ENCODE measurements at regions not wholly inside any gene's neighbourhood (a gene's known extent, or its start where the extent isn't known, plus 50 kb on each side); places are given as distances from the start of the nearest gene placed in this dataset.

- H3K9me3 ChIP-seq (ENCODE audit: control insufficient read depth in 4 of 4, insufficient read depth in 3 of 4, low read length in 3 of 4) = no peaks in the 10 kb centered on the region
- TF ChIP-seq CTCF (IDR thresholded peaks at IDR 0.05; ENCODE audit: control extremely low read depth, extremely low read depth) = no peak
- H3K4me1 ChIP-seq (ENCODE audit: control insufficient read depth in 5 of 5, insufficient read depth in 5 of 5, low read length in 5 of 5) = no peaks in the 10 kb centered on the region
- WGBS, 2 donors = 85 to 93% methylated on average over 3 of the region's 3 CpGs
- H3K9ac ChIP-seq (ENCODE audit: insufficient read depth in 1 of 2, low read length in 2 of 2) = no peak overlapping the region
- H3K36me3 ChIP-seq (ENCODE audit: control insufficient read depth in 4 of 4, insufficient read depth in 4 of 4, low read length in 4 of 4) = no peaks in the 10 kb centered on the region
- no peaks in the 10 kb centered on the region for H3K27me3 ChIP-seq (ENCODE audit: control insufficient read depth in 3 of 3, insufficient read depth in 3 of 3, low read length in 2 of 3)
- no peak overlapping the region for H3K4me3 ChIP-seq
- H3K27ac ChIP-seq (ENCODE audit: low read depth in 1 of 2, low read length in 1 of 2) = no peak overlapping the region
- DNase-seq (no peak), ATAC-seq (ENCODE audit: insufficient read depth, low FRiP score) (no peak)
Observed at GRCh38 chr5:10151656-10152055, 98.0 kb downstream of the ATPSCKMT start.

- H3K9me3 ChIP-seq (ENCODE audit: control insufficient read depth in 4 of 4, insufficient read depth in 3 of 4, low read length in 3 of 4) = peaks cover 0 to 2% (median 0%) of the 10 kb centered on the region in 4 donors
- TF ChIP-seq CTCF (IDR thresholded peaks at IDR 0.05; ENCODE audit: control extremely low read depth, extremely low read depth) = no peak
- WGBS, 2 donors = 80 to 82% methylated on average over 12 of the region's 12 CpGs
- no peak overlapping the region for H3K4me3 ChIP-seq
- no peak for DNase-seq
- no peak overlapping the region for H3K27ac ChIP-seq (ENCODE audit: low read depth in 1 of 2, low read length in 1 of 2)
- no peaks in the 10 kb centered on the region for H3K36me3 ChIP-seq (ENCODE audit: control insufficient read depth in 4 of 4, insufficient read depth in 4 of 4, low read length in 4 of 4)
- no peak for ATAC-seq (ENCODE audit: insufficient read depth, low FRiP score)
- no peaks in the 10 kb centered on the region for H3K4me1 ChIP-seq (ENCODE audit: control insufficient read depth in 5 of 5, insufficient read depth in 5 of 5, low read length in 5 of 5)
- H3K27me3 ChIP-seq (ENCODE audit: control insufficient read depth in 3 of 3, insufficient read depth in 3 of 3, low read length in 2 of 3) = no peaks in the 10 kb centered on the region
- H3K9ac ChIP-seq (ENCODE audit: insufficient read depth in 1 of 2, low read length in 2 of 2) = no peak overlapping the region
Observed at GRCh38 chr5:10149911-10150310, 99.8 kb downstream of the ATPSCKMT start.

GRCh38 chr5:10145923-10146401, 103.7 kb downstream of the ATPSCKMT start:
- 70 to 78% methylated on average over 6 of the region's 6 CpGs for whole genome bisulfite sequencing, 2 donors
- H3K36me3 ChIP-seq (ENCODE audit: control insufficient read depth in 4 of 4, insufficient read depth in 4 of 4, low read length in 4 of 4) = no peaks in the 10 kb centered on the region
- ATAC-seq (ENCODE audit: insufficient read depth, low FRiP score) = peak; percentile 27
- H3K27me3 ChIP-seq (ENCODE audit: control insufficient read depth in 3 of 3, insufficient read depth in 3 of 3, low read length in 2 of 3) = no peaks in the 10 kb centered on the region
- peaks cover 0 to 3% (median 0%) of the 10 kb centered on the region in 4 donors for H3K9me3 ChIP-seq (ENCODE audit: control insufficient read depth in 4 of 4, insufficient read depth in 3 of 4, low read length in 3 of 4)
- no peak overlapping the region for H3K9ac ChIP-seq (ENCODE audit: insufficient read depth in 1 of 2, low read length in 2 of 2)
- no peak overlapping the region for H3K27ac ChIP-seq (ENCODE audit: low read depth in 1 of 2, low read length in 1 of 2)
- H3K4me3 ChIP-seq = no peak overlapping the region
- TF ChIP-seq CTCF (IDR thresholded peaks at IDR 0.05; ENCODE audit: control extremely low read depth, extremely low read depth) = no peak
- H3K4me1 ChIP-seq (ENCODE audit: control insufficient read depth in 5 of 5, insufficient read depth in 5 of 5, low read length in 5 of 5) = no peaks in the 10 kb centered on the region
- DNase-seq = peak in 2 of 3 donors; percentile 24 to 48

- Histone ChIP-seq H3K9ac (ENCODE audit: insufficient read depth in 1 of 2, low read length in 2 of 2) (no peak overlapping the region), H3K27ac (ENCODE audit: low read depth in 1 of 2, low read length in 1 of 2) (no peak overlapping the region), H3K4me1 (ENCODE audit: control insufficient read depth in 5 of 5, insufficient read depth in 5 of 5, low read length in 5 of 5) (no peaks in the 10 kb centered on the region), H3K4me3 (no peak overlapping the region), H3K27me3 (ENCODE audit: control insufficient read depth in 3 of 3, insufficient read depth in 3 of 3, low read length in 2 of 3) (no peaks in the 10 kb centered on the region), H3K9me3 (ENCODE audit: control insufficient read depth in 4 of 4, insufficient read depth in 3 of 4, low read length in 3 of 4) (peaks cover 0 to 3% (median 0%) of the 10 kb centered on the region in 4 donors), H3K36me3 (ENCODE audit: control insufficient read depth in 4 of 4, insufficient read depth in 4 of 4, low read length in 4 of 4) (no peaks in the 10 kb centered on the region)
- ATAC-seq (ENCODE audit: insufficient read depth, low FRiP score) = no peak
- 82% methylated on average over 3 of the region's 3 CpGs for WGBS, 2 donors
- TF ChIP-seq CTCF (IDR thresholded peaks at IDR 0.05; ENCODE audit: control extremely low read depth, extremely low read depth) = no peak
- no peak for DNase-seq
Observed at GRCh38 chr5:10144040-10144439, 105.6 kb downstream of the ATPSCKMT start.
